Stimulated activated memory B cell treated with anti-CD40 and anti-IgM and Interleukin-4, amounts not matched to agents 10 μg/mL and 1 μg/mL and 100 μg/mL, for 72 hours (primary cell): ENCODE measurements at regions not wholly inside any gene's neighbourhood (a gene's known extent, or its start where the extent isn't known, plus 50 kb on each side); places are given as distances from the start of the nearest gene placed in this dataset.

Experiments used
- ATAC-seq: fragments of 150-1000 bp; cut with Tn5 transposase; 2 replicates; pipeline ENCODE4 v1.10.0; 2021
- H3K27ac Mint-ChIP-seq: one replicate; pipeline ENCODE4 v1.8.0; 2022; ENCODE audit warnings: mild to moderate bottlenecking, mixed read lengths
- H3K27me3 Mint-ChIP-seq: one replicate; pipeline ENCODE4 v1.8.0; 2022; ENCODE audit warnings: mixed read lengths
- H3K36me3 Mint-ChIP-seq: one replicate; pipeline ENCODE4 v1.8.0; 2022; ENCODE audit warnings: mixed read lengths
- H3K4me1 Mint-ChIP-seq: one replicate; pipeline ENCODE4 v1.8.0; 2022; ENCODE audit warnings: mixed read lengths
- H3K4me3 Mint-ChIP-seq: one replicate; pipeline ENCODE4 v1.8.0; 2022; ENCODE audit warnings: mild to moderate bottlenecking, moderate library complexity, mixed read lengths
- H3K9me3 Mint-ChIP-seq: one replicate; pipeline ENCODE4 v1.8.0; 2022; ENCODE audit warnings: mixed read lengths

GRCh38 chr11:81129618-81130017 lies 1604.0 kb downstream of the FAM181B start:
- no peaks in the 10 kb centered on the region for H3K27me3 Mint-ChIP-seq
- ATAC-seq: no peak
- no peaks in the 10 kb centered on the region for H3K4me1 Mint-ChIP-seq
- no peaks in the 10 kb centered on the region for H3K36me3 Mint-ChIP-seq
- no peak overlapping the region for H3K4me3 Mint-ChIP-seq
- H3K9me3 Mint-ChIP-seq: peaks cover 3% of the 10 kb centered on the region
- no peak overlapping the region for H3K27ac Mint-ChIP-seq

- H3K9me3 Mint-ChIP-seq: peaks cover 3% of the 10 kb centered on the region
- no peaks in the 10 kb centered on the region for H3K4me1 Mint-ChIP-seq
- H3K27me3 Mint-ChIP-seq: no peaks in the 10 kb centered on the region
- H3K36me3 Mint-ChIP-seq: no peaks in the 10 kb centered on the region
- ATAC-seq: no peak
- H3K27ac Mint-ChIP-seq: no peak overlapping the region
- no peak overlapping the region for H3K4me3 Mint-ChIP-seq
These were observed 1620.9 kb downstream of the FAM181B start for GRCh38 chr11:81112718-81113117.

GRCh38 chr11:81104051-81104450 lies 1629.6 kb downstream of the FAM181B start:
- ATAC-seq: no peak
- Mint-ChIP-seq H3K36me3 (no peaks in the 10 kb centered on the region), H3K27me3 (no peaks in the 10 kb centered on the region), H3K9me3 (peaks cover 3% of the 10 kb centered on the region), H3K27ac (no peak overlapping the region), H3K4me1 (no peaks in the 10 kb centered on the region), H3K4me3 (no peak overlapping the region)

GRCh38 chr11:81098471-81098870 lies 1635.2 kb downstream of the FAM181B start:
- no peak overlapping the region for H3K4me3 Mint-ChIP-seq
- no peaks in the 10 kb centered on the region for H3K9me3 Mint-ChIP-seq
- ATAC-seq: no peak
- no peaks in the 10 kb centered on the region for H3K27me3 Mint-ChIP-seq
- no peaks in the 10 kb centered on the region for H3K4me1 Mint-ChIP-seq
- H3K27ac Mint-ChIP-seq: no peak overlapping the region
- H3K36me3 Mint-ChIP-seq: no peaks in the 10 kb centered on the region

GRCh38 chr11:81092522-81092921 lies 1641.1 kb downstream of the FAM181B start:
- H3K4me1 Mint-ChIP-seq: no peaks in the 10 kb centered on the region
- no peak for ATAC-seq
- no peak overlapping the region for H3K4me3 Mint-ChIP-seq
- H3K36me3 Mint-ChIP-seq: no peaks in the 10 kb centered on the region
- H3K27ac Mint-ChIP-seq: no peak overlapping the region
- no peaks in the 10 kb centered on the region for H3K27me3 Mint-ChIP-seq
- H3K9me3 Mint-ChIP-seq: peaks cover 7% of the 10 kb centered on the region

- H3K4me3 Mint-ChIP-seq: no peak overlapping the region
These were observed 1644.4 kb downstream of the FAM181B start for GRCh38 chr11:81089242-81089641.

GRCh38 chr11:81080476-81080875 lies 1639.6 kb upstream of the TENM4 start:
- ATAC-seq: no peak
- Mint-ChIP-seq H3K27ac (no peak overlapping the region), H3K9me3 (peaks cover 6% of the 10 kb centered on the region), H3K4me1 (no peaks in the 10 kb centered on the region), H3K4me3 (no peak overlapping the region), H3K27me3 (no peaks in the 10 kb centered on the region), H3K36me3 (no peaks in the 10 kb centered on the region)

More at GRCh38 chr11:81089242-81089641, 1644.4 kb downstream of the FAM181B start:
- no peaks in the 10 kb centered on the region for H3K27me3 Mint-ChIP-seq
- H3K9me3 Mint-ChIP-seq: peaks cover 7% of the 10 kb centered on the region
- no peak for ATAC-seq
- H3K4me1 Mint-ChIP-seq: no peaks in the 10 kb centered on the region
- H3K27ac Mint-ChIP-seq: no peak overlapping the region
- no peaks in the 10 kb centered on the region for H3K36me3 Mint-ChIP-seq

GRCh38 chr11:81072273-81072672 lies 1631.4 kb upstream of the TENM4 start:
- Mint-ChIP-seq H3K27ac (no peak overlapping the region), H3K27me3 (no peaks in the 10 kb centered on the region), H3K4me1 (no peaks in the 10 kb centered on the region), H3K4me3 (no peak overlapping the region), H3K36me3 (no peaks in the 10 kb centered on the region), H3K9me3 (peaks cover 3% of the 10 kb centered on the region)
- ATAC-seq: no peak

- ATAC-seq: no peak
- Mint-ChIP-seq H3K4me3 (no peak overlapping the region), H3K27ac (no peak overlapping the region)
These were observed 1630.8 kb upstream of the TENM4 start for GRCh38 chr11:81071606-81072005.

GRCh38 chr11:81070948-81071347 lies 1630.1 kb upstream of the TENM4 start:
- ATAC-seq: no peak
- Mint-ChIP-seq H3K4me3 (no peak overlapping the region), H3K4me1 (no peaks in the 10 kb centered on the region), H3K27ac (no peak overlapping the region), H3K36me3 (no peaks in the 10 kb centered on the region), H3K27me3 (no peaks in the 10 kb centered on the region), H3K9me3 (peaks cover 3% of the 10 kb centered on the region)

More at GRCh38 chr11:81071606-81072005, 1630.8 kb upstream of the TENM4 start:
- Mint-ChIP-seq H3K4me1 (no peaks in the 10 kb centered on the region), H3K36me3 (no peaks in the 10 kb centered on the region), H3K27me3 (no peaks in the 10 kb centered on the region), H3K9me3 (peaks cover 3% of the 10 kb centered on the region)

- no peaks in the 10 kb centered on the region for H3K27me3 Mint-ChIP-seq
- ATAC-seq: no peak
- no peak overlapping the region for H3K4me3 Mint-ChIP-seq
- H3K27ac Mint-ChIP-seq: no peak overlapping the region
- H3K36me3 Mint-ChIP-seq: no peaks in the 10 kb centered on the region
- no peaks in the 10 kb centered on the region for H3K4me1 Mint-ChIP-seq
- H3K9me3 Mint-ChIP-seq: no peaks in the 10 kb centered on the region
These were observed 1618.5 kb upstream of the TENM4 start for GRCh38 chr11:81059356-81059755.

- no peaks in the 10 kb centered on the region for H3K27me3 Mint-ChIP-seq
- H3K4me3 Mint-ChIP-seq: no peak overlapping the region
- no peaks in the 10 kb centered on the region for H3K4me1 Mint-ChIP-seq
- H3K36me3 Mint-ChIP-seq: no peaks in the 10 kb centered on the region
- ATAC-seq: no peak
- no peak overlapping the region for H3K27ac Mint-ChIP-seq
- no peaks in the 10 kb centered on the region for H3K9me3 Mint-ChIP-seq
These were observed 1611.7 kb upstream of the TENM4 start for GRCh38 chr11:81052344-81053158.

GRCh38 chr11:81039916-81040524 lies 1599.2 kb upstream of the TENM4 start:
- H3K36me3 Mint-ChIP-seq: no peaks in the 10 kb centered on the region
- H3K4me1 Mint-ChIP-seq: no peaks in the 10 kb centered on the region
- H3K27ac Mint-ChIP-seq: no peak overlapping the region
- H3K27me3 Mint-ChIP-seq: no peaks in the 10 kb centered on the region
- peaks cover 17% of the 10 kb centered on the region for H3K9me3 Mint-ChIP-seq
- H3K4me3 Mint-ChIP-seq: no peak overlapping the region
- no peak for ATAC-seq

- no peaks in the 10 kb centered on the region for H3K36me3 Mint-ChIP-seq
- peaks cover 17% of the 10 kb centered on the region for H3K9me3 Mint-ChIP-seq
- no peak overlapping the region for H3K27ac Mint-ChIP-seq
- H3K4me1 Mint-ChIP-seq: no peaks in the 10 kb centered on the region
- no peak for ATAC-seq
- H3K4me3 Mint-ChIP-seq: no peak overlapping the region
- H3K27me3 Mint-ChIP-seq: no peaks in the 10 kb centered on the region
These were observed 1595.5 kb upstream of the TENM4 start for GRCh38 chr11:81036168-81036870.

GRCh38 chr11:81033779-81034540 lies 1593.1 kb upstream of the TENM4 start:
- Mint-ChIP-seq H3K27me3 (no peaks in the 10 kb centered on the region), H3K27ac (no peak overlapping the region), H3K9me3 (peaks cover 17% of the 10 kb centered on the region), H3K36me3 (no peaks in the 10 kb centered on the region), H3K4me3 (no peak overlapping the region), H3K4me1 (no peaks in the 10 kb centered on the region)
- ATAC-seq: no peak
